ENCODE measurements at regions not wholly inside any gene's neighbourhood (a gene's known extent, or its start where the extent isn't known, plus 50 kb on each side); places are given as distances from the start of the nearest gene placed in this dataset.

DNA sequence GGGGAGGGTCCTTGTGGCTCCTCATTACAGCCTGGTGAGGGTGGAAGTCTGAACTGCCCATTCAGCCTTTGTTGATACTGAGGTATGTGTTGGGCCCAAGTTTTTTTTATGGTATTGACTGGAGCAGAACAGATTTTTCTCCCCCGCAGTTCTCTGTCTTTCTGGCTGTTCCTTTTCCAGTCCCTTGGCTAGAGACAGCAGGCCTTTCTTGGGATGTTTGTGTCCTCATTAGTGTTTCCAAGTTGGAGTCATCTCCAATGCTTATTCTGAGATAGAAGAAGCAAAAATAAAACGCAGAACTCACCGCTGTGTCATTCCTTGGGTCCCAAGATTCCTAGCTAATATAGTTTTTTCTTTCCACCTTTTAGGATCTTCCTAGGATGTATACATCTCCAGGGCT lies 193.3 kb downstream of the RAMP3 start:
- H3K27me3 ChIP-seq (ENCODE audit: insufficient read depth, poor library complexity, severe bottlenecking): no peaks in the 10 kb centered on the region
- TF ChIP-seq, protein P1, sequence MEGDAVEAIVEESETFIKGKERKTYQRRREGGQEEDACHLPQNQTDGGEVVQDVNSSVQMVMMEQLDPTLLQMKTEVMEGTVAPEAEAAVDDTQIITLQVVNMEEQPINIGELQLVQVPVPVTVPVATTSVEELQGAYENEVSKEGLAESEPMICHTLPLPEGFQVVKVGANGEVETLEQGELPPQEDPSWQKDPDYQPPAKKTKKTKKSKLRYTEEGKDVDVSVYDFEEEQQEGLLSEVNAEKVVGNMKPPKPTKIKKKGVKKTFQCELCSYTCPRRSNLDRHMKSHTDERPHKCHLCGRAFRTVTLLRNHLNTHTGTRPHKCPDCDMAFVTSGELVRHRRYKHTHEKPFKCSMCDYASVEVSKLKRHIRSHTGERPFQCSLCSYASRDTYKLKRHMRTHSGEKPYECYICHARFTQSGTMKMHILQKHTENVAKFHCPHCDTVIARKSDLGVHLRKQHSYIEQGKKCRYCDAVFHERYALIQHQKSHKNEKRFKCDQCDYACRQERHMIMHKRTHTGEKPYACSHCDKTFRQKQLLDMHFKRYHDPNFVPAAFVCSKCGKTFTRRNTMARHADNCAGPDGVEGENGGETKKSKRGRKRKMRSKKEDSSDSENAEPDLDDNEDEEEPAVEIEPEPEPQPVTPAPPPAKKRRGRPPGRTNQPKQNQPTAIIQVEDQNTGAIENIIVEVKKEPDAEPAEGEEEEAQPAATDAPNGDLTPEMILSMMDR (IDR thresholded peaks at IDR 0.05; ENCODE audit: insufficient read depth, low read length): no peak
- no peak for DNase-seq (ENCODE audit: low read depth in 1 of 2, low spot score in 1 of 2)

DNA sequence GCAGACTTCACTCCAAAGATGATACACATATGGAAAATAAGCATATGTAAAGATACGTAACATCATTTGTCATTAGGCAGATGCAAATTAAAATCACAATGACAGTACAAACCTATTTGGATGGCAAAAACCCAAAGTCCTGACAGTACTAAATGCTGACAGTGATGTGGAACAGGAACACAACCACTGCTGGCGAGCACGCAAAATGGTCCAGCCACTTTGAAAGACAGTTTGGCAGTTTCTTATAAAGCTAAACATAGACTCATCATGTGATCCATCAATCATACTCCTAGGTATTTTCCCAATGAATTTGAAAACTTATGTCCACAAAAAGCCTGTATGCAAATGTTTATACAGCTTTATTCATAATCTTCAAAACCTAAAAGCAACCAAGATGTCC lies 200.7 kb downstream of the RAMP3 start:
- Histone ChIP-seq H3K27ac (replicated peaks) (no peak overlapping the region), H3K4me3 (replicated peaks; ENCODE audit: insufficient read depth, low read length) (no peak overlapping the region), H3K27me3 (ENCODE audit: insufficient read depth, poor library complexity, severe bottlenecking) (no peaks in the 10 kb centered on the region)
- TF ChIP-seq GABPA (IDR thresholded peaks at IDR 0.05; ENCODE audit: low read depth) (no peak), POLR2AphosphoS5 (IDR thresholded peaks at IDR 0.05; ENCODE audit: low read depth) (no peak), SPI1 (IDR thresholded peaks at IDR 0.05; ENCODE audit: borderline replicate concordance, low read depth) (no peak)
- TF ChIP-seq, protein P1 (IDR thresholded peaks at IDR 0.05; ENCODE audit: insufficient read depth, low read length): no peak
- TF ChIP-seq, protein P2, sequence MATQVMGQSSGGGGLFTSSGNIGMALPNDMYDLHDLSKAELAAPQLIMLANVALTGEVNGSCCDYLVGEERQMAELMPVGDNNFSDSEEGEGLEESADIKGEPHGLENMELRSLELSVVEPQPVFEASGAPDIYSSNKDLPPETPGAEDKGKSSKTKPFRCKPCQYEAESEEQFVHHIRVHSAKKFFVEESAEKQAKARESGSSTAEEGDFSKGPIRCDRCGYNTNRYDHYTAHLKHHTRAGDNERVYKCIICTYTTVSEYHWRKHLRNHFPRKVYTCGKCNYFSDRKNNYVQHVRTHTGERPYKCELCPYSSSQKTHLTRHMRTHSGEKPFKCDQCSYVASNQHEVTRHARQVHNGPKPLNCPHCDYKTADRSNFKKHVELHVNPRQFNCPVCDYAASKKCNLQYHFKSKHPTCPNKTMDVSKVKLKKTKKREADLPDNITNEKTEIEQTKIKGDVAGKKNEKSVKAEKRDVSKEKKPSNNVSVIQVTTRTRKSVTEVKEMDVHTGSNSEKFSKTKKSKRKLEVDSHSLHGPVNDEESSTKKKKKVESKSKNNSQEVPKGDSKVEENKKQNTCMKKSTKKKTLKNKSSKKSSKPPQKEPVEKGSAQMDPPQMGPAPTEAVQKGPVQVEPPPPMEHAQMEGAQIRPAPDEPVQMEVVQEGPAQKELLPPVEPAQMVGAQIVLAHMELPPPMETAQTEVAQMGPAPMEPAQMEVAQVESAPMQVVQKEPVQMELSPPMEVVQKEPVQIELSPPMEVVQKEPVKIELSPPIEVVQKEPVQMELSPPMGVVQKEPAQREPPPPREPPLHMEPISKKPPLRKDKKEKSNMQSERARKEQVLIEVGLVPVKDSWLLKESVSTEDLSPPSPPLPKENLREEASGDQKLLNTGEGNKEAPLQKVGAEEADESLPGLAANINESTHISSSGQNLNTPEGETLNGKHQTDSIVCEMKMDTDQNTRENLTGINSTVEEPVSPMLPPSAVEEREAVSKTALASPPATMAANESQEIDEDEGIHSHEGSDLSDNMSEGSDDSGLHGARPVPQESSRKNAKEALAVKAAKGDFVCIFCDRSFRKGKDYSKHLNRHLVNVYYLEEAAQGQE (IDR thresholded peaks at IDR 0.05; ENCODE audit: insufficient replicate concordance, low read depth): no peak
- no peak for DNase-seq (ENCODE audit: low read depth in 1 of 2, low spot score in 1 of 2)

More for the DNA sequence above, 193.3 kb downstream of the RAMP3 start:
- no peak overlapping the region for H3K27ac ChIP-seq (replicated peaks)
- H3K4me3 ChIP-seq (replicated peaks; ENCODE audit: insufficient read depth, low read length): no peak overlapping the region

DNA sequence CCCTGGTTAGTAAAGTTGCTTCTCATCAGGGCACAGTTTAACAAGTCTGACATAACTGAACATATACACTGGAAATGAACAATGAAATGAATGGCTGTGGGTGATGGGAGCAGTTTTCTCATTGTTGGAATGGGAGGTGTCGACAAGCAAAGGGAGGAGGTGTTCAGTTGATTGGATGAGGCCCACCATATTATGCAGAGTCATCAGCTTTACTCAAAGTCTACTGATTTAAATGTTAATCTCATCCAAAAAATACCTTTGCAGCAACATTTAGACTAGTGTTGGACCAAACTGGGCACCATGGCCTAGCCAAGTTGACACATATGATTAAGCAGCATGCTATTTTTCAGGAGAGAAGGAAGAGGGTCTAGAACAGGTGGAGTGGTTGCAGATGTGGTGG lies 201.7 kb downstream of the RAMP3 start:
- no peak overlapping the region for H3K27ac ChIP-seq (replicated peaks)
- H3K27me3 ChIP-seq (ENCODE audit: insufficient read depth, poor library complexity, severe bottlenecking): no peaks in the 10 kb centered on the region
- no peak overlapping the region for H3K4me3 ChIP-seq (replicated peaks; ENCODE audit: insufficient read depth, low read length)
- DNase-seq (ENCODE audit: low read depth in 1 of 2, low spot score in 1 of 2): no peak
- TF ChIP-seq, protein P2 (IDR thresholded peaks at IDR 0.05; ENCODE audit: insufficient replicate concordance, low read depth): no peak
- TF ChIP-seq, protein P1 (IDR thresholded peaks at IDR 0.05; ENCODE audit: insufficient read depth, low read length): no peak
- no peak for TF ChIP-seq POLR2AphosphoS5 (IDR thresholded peaks at IDR 0.05; ENCODE audit: low read depth)
- TF ChIP-seq GABPA (IDR thresholded peaks at IDR 0.05; ENCODE audit: low read depth): no peak
- TF ChIP-seq SPI1 (IDR thresholded peaks at IDR 0.05; ENCODE audit: borderline replicate concordance, low read depth): no peak

DNA sequence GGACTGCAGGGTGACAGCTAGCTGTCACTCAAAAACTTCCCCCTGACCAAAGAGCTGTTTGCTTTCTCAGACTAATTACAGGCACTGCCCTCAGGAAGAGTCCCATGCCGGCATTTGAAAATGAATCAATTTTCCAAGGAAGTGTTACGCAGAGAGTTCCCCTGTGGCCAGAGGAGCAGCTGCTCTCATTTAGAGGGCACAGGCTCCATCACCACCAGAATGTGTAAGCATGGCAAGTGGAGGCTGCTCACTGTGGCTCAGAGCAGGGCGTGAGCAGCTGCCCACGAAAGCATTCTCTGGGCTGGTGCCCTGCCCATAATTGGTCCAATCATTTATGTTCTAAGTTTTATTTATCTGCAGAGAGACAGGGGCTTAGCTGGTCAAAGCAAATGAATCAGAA lies 202.2 kb downstream of the RAMP3 start:
- H3K27me3 ChIP-seq (ENCODE audit: insufficient read depth, poor library complexity, severe bottlenecking): no peaks in the 10 kb centered on the region
- no peak overlapping the region for H3K27ac ChIP-seq (replicated peaks)
- no peak for DNase-seq (ENCODE audit: low read depth in 1 of 2, low spot score in 1 of 2)
- TF ChIP-seq SPI1 (IDR thresholded peaks at IDR 0.05; ENCODE audit: borderline replicate concordance, low read depth) (no peak), GABPA (IDR thresholded peaks at IDR 0.05; ENCODE audit: low read depth) (no peak), POLR2AphosphoS5 (IDR thresholded peaks at IDR 0.05; ENCODE audit: low read depth) (no peak)
- TF ChIP-seq, protein P2 (IDR thresholded peaks at IDR 0.05; ENCODE audit: insufficient replicate concordance, low read depth): no peak
- TF ChIP-seq, protein P1 (IDR thresholded peaks at IDR 0.05; ENCODE audit: insufficient read depth, low read length): no peak
- H3K4me3 ChIP-seq (replicated peaks; ENCODE audit: insufficient read depth, low read length): no peak overlapping the region
